GM23248 (cell line): ENCODE measurements at regions not wholly inside any gene's neighbourhood (a gene's known extent, or its start where the extent isn't known, plus 50 kb on each side); places are given as distances from the start of the nearest gene placed in this dataset.
A peak's percentile ranks its signal among the peaks of the same experiment; 100 is the strongest.
"Not testable (repeated sequence)": the region's sequence is repeated elsewhere in the genome, so short reads cannot be mapped to it uniquely, and the experiment has no call there.

Experiments
- DNase-seq: peaks from one replicate; pipeline ENCODE4 v3.0.0-alpha.2; 2015
- H2AFZ ChIP-seq: fragments of 200-600 bp; sonication (generic); 2 replicates; pipeline ENCODE4 v1.6.1; 2016; ENCODE audit warnings: antibody characterized with exemption
- H3F3A ChIP-seq: fragments of 200-600 bp; sonication (generic); 2 replicates; pipeline ENCODE4 v1.6.1; 2016; ENCODE audit warnings: mild to moderate bottlenecking, antibody characterized with exemption, mixed run types; ENCODE audit not compliant: insufficient read depth
- H3K27ac ChIP-seq: fragments of 200-600 bp; sonication (generic); 2 replicates; pipeline ENCODE4 v1.5.1; 2016; ENCODE audit warnings: mild to moderate bottlenecking
- H3K27me3 ChIP-seq: fragments of 200-600 bp; sonication (generic); replicated peaks from 2 replicates; pipeline ENCODE4 v1.6.1; 2016; ENCODE audit warnings: mild to moderate bottlenecking; ENCODE audit not compliant: insufficient read depth
- H3K36me3 ChIP-seq: fragments of 200-600 bp; sonication (generic); 2 replicates; pipeline ENCODE4 v1.6.1; 2016; ENCODE audit warnings: low read depth, mild to moderate bottlenecking
- H3K4me1 ChIP-seq: fragments of 200-600 bp; sonication (generic); 2 replicates; pipeline ENCODE4 v1.6.1; 2016; ENCODE audit warnings: mild to moderate bottlenecking; ENCODE audit not compliant: insufficient read depth
- H3K4me2 ChIP-seq: fragments of 200-600 bp; sonication (generic); one replicate; pipeline ENCODE4 v1.6.1; 2016; ENCODE audit warnings: mild to moderate bottlenecking; ENCODE audit not compliant: unreplicated experiment
- H3K4me3 ChIP-seq: fragments of 200-600 bp; sonication (generic); 2 replicates; pipeline ENCODE4 v1.5.1; 2016; ENCODE audit warnings: mild to moderate bottlenecking
- H3K79me2 ChIP-seq: fragments of 200-600 bp; sonication (generic); 2 replicates; pipeline ENCODE4 v1.6.1; 2016; ENCODE audit warnings: mild to moderate bottlenecking; ENCODE audit not compliant: insufficient read depth
- H3K9ac ChIP-seq: fragments of 200-600 bp; sonication (generic); 2 replicates; pipeline ENCODE4 v1.6.1; 2016; ENCODE audit warnings: mild to moderate bottlenecking
- H3K9me2 ChIP-seq: fragments of 200-600 bp; sonication (generic); 2 replicates; pipeline ENCODE4 v1.6.1; 2016; ENCODE audit warnings: mixed run types, mild to moderate bottlenecking, moderate library complexity; ENCODE audit not compliant: insufficient read depth
- H3K9me3 ChIP-seq: fragments of 200-600 bp; sonication (generic); one replicate; pipeline ENCODE4 v1.6.1; 2017; ENCODE audit warnings: low read depth
- H4K20me1 ChIP-seq: fragments of 200-600 bp; sonication (generic); 2 replicates; pipeline ENCODE4 v1.6.0; 2016; ENCODE audit not compliant: insufficient read depth
- EZH2 ChIP-seq: fragments of 200-600 bp; sonication (generic); IDR thresholded peaks from 2 replicates; pipeline ENCODE4 v1.6.1; 2018; ENCODE audit warnings: antibody characterized with exemption, mild to moderate bottlenecking; ENCODE audit not compliant: insufficient read depth, poor library complexity, severe bottlenecking
- EZH2phosphoT487 ChIP-seq: fragments of 200-600 bp; sonication (generic); IDR thresholded peaks from 2 replicates; pipeline ENCODE4 v1.6.1; 2018; ENCODE audit warnings: antibody characterized with exemption, moderate library complexity, mild to moderate bottlenecking, low read depth; ENCODE audit not compliant: insufficient read depth
- WGBS, 2 experiments: methylation state at CpG; one replicate each; pipeline ENCODE4 v1.1.6; 2015 to 2017; ENCODE audit warnings: low lambda C conversion rate in 2 of 2, low coverage in 1 of 2; ENCODE audit errors: missing lambda C conversion rate in 2 of 2; 5-methylcytosine and 5-hydroxymethylcytosine counted together
- in situ Hi-C: fragments of 300-500 bp; cut with MboI; formaldehyde crosslinking; loops from 2 replicates; pipeline ENCODE4 v1.15.0; 2020

DNA sequence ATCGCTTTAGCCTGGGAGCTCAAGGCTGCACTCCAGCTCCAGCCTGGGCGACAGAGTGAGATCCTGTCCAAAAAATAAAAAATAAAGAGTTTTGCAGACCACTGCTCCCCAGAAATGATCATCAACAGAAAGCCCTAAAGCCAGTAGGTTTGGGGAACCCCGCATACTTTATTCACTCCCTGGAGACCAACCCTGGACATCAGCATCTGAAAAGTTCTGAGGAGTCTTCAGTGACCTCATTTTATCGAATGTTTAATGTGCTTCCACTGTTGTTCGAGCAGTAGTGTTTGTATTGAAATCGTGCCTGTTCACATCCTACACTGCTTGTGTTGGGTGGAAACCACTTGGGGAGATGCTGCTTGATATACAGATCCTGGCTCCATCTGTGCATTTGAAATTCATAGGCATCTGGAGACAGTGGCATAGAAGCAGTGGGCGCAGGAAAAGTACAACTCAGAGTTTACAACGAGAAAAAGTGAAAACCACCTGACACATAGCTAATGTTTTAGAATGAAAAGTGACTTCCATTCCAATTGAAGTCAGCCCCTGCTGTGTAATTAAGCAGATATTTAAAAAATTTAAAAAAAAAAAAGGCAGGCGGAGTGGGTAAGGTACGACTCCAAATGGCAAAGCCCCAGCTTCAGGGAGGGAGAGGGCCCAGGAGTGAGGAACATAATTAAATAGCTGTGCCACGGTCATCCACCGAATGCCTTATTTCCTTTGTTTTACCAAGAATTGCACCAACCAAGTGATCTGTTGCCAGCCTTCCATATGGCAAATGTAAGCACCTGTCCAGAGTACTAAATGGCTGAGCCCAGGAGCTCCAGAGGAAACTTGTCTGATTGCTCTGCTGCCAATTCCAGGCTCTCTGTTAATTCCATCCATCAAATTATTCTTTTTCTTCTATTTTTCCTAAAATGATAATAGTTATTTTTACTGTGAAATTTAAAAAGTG lies 100.4 kb upstream of the NAA20 start:
- no peaks in the 10 kb centered on the region for H3K79me2 ChIP-seq
- no peak overlapping the region for H2AFZ ChIP-seq
- H3K27ac ChIP-seq = no peak overlapping the region
- no peak overlapping the region for H3K9ac ChIP-seq
- H3K4me3 ChIP-seq = no peak overlapping the region
- no peaks in the 10 kb centered on the region for H3K27me3 ChIP-seq
- peaks cover 16% of the 10 kb centered on the region for H3K4me1 ChIP-seq
- no peak for DNase-seq
- TF ChIP-seq EZH2 (no peak), EZH2phosphoT487 (no peak)
- H3K9me2 ChIP-seq = no peaks in the 10 kb centered on the region
- H3K9me3 ChIP-seq = no peaks in the 10 kb centered on the region
- 86% methylated on average over 12 of the region's 12 CpGs for WGBS, 2 experiments
- H3K36me3 ChIP-seq = no peaks in the 10 kb centered on the region
- in situ Hi-C loops = no loop called here
- H3K4me2 ChIP-seq = no peak overlapping the region
- H4K20me1 ChIP-seq = no peaks in the 10 kb centered on the region
- no peaks in the 10 kb centered on the region for H3F3A ChIP-seq

DNA sequence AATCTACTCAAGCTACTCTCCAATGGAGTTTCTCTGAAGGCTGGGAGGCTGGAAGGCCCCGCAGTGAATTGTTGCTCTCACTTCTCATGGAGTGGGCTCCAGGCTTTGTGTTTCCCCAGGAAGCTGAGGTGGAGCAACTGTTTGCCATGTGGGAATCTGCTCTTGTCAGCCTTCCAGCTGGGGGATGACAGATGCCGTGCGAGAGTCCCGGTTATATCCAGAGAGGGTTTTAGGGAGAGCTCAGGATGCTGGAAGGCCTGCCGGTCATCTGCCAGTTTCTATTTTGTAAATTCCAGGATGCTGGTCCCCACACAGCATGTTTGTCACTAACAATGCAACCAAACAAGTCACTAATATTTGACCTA lies 98.2 kb upstream of the NAA20 start:
- no peak overlapping the region for H3K27ac ChIP-seq
- whole genome bisulfite sequencing, 2 experiments = 89 to 96% methylated on average over 5 of the region's 5 CpGs

DNA sequence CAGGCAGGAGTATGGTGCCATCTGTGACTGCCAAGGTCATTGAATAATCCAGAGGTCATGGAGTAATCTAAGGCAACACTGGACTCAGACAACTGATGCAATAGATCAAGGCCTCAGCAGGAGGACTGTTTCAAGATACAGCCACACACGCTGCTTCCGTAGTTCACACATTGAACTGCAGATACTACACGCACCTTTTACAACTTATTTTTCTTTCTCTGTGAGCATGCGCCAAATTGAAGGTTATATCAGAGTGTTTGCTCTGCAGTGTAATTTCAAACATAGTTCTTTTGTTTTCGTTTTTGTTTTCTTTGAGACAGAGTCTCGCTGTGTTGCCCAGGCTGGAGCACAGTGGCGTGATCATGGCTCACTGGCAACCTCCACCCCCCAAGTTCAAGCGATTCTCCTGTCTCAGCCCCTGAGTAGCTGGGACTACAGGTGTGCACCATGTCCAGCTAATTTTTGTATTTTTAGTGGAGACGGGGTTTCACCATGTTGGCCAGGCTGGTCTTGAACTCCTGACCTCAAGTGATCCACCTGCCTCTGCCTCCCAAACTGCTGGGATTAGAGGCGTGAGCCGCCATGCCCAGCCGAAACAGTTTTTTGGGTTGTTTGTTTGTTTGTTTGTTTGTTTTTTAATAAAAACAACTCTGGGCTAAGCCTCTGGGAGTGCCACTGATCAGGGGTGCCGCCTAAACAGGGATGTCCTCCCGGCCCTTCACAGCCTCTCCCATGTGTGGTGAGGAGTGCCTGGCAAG lies 96.6 kb upstream of the NAA20 start:
- Histone ChIP-seq H3K9me3 (no peaks in the 10 kb centered on the region), H4K20me1 (no peaks in the 10 kb centered on the region), H3K4me2 (peak overlapping the region; percentile 28), H3K4me3 (no peak overlapping the region), H3K27ac (peak overlapping the region; percentile 67), H3K9me2 (no peaks in the 10 kb centered on the region), H3K36me3 (no peaks in the 10 kb centered on the region), H3K79me2 (no peaks in the 10 kb centered on the region), H3K9ac (peak overlapping the region; percentile 59), H2AFZ (peak overlapping the region; percentile 59), H3F3A (no peaks in the 10 kb centered on the region), H3K27me3 (no peaks in the 10 kb centered on the region), H3K4me1 (peaks cover 10% of the 10 kb centered on the region)
- 85 to 86% methylated on average over 14 of the region's 14 CpGs for WGBS, 2 experiments
- no peak for TF ChIP-seq EZH2phosphoT487
- no peak for TF ChIP-seq EZH2
- in situ Hi-C loops = no loop called here
- no peak for DNase-seq

More for the DNA sequence above, 98.2 kb upstream of the NAA20 start:
- Histone ChIP-seq H2AFZ (no peak overlapping the region), H3K9me3 (no peaks in the 10 kb centered on the region), H3K27me3 (no peaks in the 10 kb centered on the region), H3K4me2 (no peak overlapping the region), H3K36me3 (no peaks in the 10 kb centered on the region), H3K4me1 (peaks cover 16% of the 10 kb centered on the region), H4K20me1 (no peaks in the 10 kb centered on the region), H3K4me3 (no peak overlapping the region), H3K9ac (no peak overlapping the region), H3F3A (no peaks in the 10 kb centered on the region), H3K9me2 (no peaks in the 10 kb centered on the region), H3K79me2 (no peaks in the 10 kb centered on the region)
- TF ChIP-seq EZH2 = no peak
- TF ChIP-seq EZH2phosphoT487 = no peak
- no peak for DNase-seq
- in situ Hi-C loops = no loop called here

DNA sequence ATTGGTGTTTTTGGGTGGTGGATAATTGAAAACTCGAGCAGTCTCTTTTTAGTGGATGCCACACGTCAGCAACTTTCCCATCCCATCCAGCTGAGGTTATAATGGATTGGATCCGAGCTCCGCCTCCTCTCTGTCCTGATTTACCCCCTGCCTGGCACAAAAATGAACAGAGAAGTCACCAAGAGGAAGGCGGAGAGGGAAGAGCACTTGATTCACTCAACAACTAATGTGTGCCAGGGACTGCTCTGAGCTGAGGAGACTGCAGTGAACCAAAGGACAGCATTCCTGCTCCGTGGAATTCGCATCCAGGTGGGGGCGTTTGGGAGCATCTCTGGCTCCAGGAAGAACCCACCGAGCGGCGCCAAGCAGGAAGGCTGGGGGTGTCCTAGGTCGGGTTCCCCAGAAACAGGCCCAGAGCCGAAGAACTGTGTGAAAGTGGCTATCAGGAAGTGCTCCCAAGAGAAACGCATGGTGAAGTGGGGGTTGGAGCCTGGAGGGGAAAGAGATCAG lies 95.8 kb upstream of the NAA20 start:
- peak; percentile 76 for DNase-seq
- Histone ChIP-seq H2AFZ (peak overlapping the region; percentile 59), H3K4me3 (no peak overlapping the region), H3K9me2 (no peaks in the 10 kb centered on the region), H3F3A (no peaks in the 10 kb centered on the region), H3K4me2 (peak overlapping the region; percentile 28), H3K4me1 (peaks cover 10% of the 10 kb centered on the region), H3K27ac (peak overlapping the region; percentile 67), H3K9me3 (no peaks in the 10 kb centered on the region), H3K27me3 (no peaks in the 10 kb centered on the region), H4K20me1 (no peaks in the 10 kb centered on the region), H3K79me2 (no peaks in the 10 kb centered on the region), H3K9ac (peak overlapping the region; percentile 59), H3K36me3 (no peaks in the 10 kb centered on the region)
- TF ChIP-seq EZH2 (no peak), EZH2phosphoT487 (no peak)
- WGBS, 2 experiments = 30 to 32% methylated on average over 14 of the region's 14 CpGs
- in situ Hi-C loops = no loop called here

DNA sequence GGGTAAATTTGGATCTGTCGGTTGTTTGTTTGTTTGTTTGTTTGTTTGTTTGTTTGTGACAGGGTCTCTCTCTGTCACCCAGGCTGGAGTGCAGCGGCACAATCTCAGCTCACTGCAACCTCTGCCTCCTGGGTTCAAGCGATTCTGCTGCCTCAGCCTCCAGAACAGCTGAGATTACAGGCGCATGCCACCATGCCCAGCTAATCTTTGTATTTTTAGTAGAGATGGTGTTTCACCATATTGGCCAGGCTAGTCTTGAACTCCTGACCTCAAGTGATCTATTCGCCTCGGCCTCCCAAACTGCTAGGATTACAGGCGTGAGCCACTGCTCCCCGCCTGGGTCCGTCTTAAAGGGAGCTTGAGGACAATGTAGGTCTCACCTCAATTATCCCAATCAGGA lies 95.3 kb upstream of the NAA20 start:
- H3K36me3 ChIP-seq, H3K27me3 ChIP-seq, H3K9me2 ChIP-seq, H3K9me3 ChIP-seq, H3F3A ChIP-seq, H3K4me3 ChIP-seq, H4K20me1 ChIP-seq, H3K9ac ChIP-seq, H3K4me2 ChIP-seq, DNase-seq, H3K4me1 ChIP-seq, H3K79me2 ChIP-seq, in situ Hi-C loops, H2AFZ ChIP-seq: not testable (repeated sequence)
- 82 to 84% methylated on average over 9 of the region's 9 CpGs for WGBS, 2 experiments
- 0 out of 2 replicates have a peak overlapping the region, but pooled peaks have one; percentile 29 for H3K27ac ChIP-seq
